ENCODE measurements at regions not wholly inside any gene's neighbourhood (a gene's known extent, or its start where the extent isn't known, plus 50 kb on each side); places are given as distances from the start of the nearest gene placed in this dataset.

DNA sequence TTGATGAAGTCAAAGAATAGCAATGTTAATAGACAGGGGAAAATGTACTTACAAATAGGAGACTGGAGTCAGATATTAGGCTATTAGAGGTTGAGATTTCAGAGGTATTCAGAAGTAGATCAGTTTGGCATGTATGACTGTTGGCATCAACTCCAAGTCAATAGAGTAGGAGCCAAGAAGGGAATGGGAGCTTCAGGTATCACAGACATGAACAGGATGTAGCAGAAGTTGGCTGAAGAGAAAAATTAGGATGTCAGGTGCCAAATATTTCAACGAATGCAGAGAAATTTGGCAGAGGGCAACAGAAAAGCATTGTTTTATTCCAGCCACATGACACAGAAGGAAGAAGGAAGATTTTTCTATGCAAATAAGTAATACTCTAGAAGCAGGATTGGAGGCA lies 69.7 kb downstream of the GLYATL1 start:
- H3K4me3 Mint-ChIP-seq (ENCODE audit: unreplicated experiment): peak overlapping the region; percentile 14
- H3K4me1 Mint-ChIP-seq (ENCODE audit: unreplicated experiment): peaks cover 29% of the 10 kb centered on the region
- H3K36me3 Mint-ChIP-seq (ENCODE audit: low read depth, unreplicated experiment): peaks cover 1% of the 10 kb centered on the region
- no peak for DNase-seq (ENCODE audit: low spot score)
- H3K9me3 Mint-ChIP-seq (ENCODE audit: unreplicated experiment): no peaks in the 10 kb centered on the region
- no peaks in the 10 kb centered on the region for H3K27me3 Mint-ChIP-seq (ENCODE audit: unreplicated experiment)
- peak overlapping the region; percentile 85 for H3K27ac Mint-ChIP-seq (ENCODE audit: unreplicated experiment)
- no peak for TF ChIP-seq CTCF (IDR thresholded peaks at IDR 0.05; ENCODE audit: unreplicated experiment)

DNA sequence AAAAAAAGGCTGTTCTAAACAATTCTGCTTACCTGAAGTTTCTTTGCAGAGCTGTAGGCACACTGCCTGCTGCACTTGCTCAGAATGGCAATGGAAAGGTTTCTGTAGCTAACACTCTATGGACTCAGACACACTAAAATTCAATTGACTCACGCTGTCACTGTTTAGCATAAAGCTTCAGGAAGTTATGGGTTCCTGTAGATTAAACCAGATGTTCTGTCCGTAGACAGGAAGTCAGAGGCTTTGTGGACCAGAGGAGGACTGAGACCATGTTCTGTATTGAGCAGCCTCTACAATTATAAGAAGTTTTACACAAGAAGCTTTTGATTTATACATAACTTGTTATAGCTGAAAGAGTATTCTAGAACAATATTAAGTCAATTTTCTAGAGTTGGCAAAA lies 70.4 kb downstream of the GLYATL1 start:
- Mint-ChIP-seq H3K9me3 (ENCODE audit: unreplicated experiment) (peaks cover 2% of the 10 kb centered on the region), H3K4me3 (ENCODE audit: unreplicated experiment) (no peak overlapping the region), H3K27ac (ENCODE audit: unreplicated experiment) (peak overlapping the region; percentile 91), H3K27me3 (ENCODE audit: unreplicated experiment) (no peaks in the 10 kb centered on the region), H3K4me1 (ENCODE audit: unreplicated experiment) (peaks cover 29% of the 10 kb centered on the region), H3K36me3 (ENCODE audit: low read depth, unreplicated experiment) (peaks cover 7% of the 10 kb centered on the region)
- no peak for TF ChIP-seq CTCF (IDR thresholded peaks at IDR 0.05; ENCODE audit: unreplicated experiment)
- DNase-seq (ENCODE audit: low spot score): no peak

DNA sequence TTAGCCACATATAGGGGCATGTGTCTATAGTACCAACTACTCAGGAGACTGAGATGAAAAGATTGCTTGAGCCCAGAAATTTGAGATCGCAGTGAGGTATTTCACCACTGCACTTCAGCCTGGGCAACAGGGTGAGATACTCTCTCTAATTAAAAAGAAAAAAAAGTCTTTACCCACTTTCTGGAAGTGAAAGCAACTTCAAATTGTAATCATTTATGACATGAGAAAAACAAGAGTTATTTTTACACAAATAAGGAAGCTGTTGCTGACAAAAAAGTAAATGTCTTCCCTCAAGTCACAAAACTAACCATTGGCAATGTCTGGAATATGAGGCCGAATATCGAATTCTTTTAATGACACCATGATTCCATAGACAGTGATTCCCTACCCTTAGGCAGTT lies 71.4 kb downstream of the GLYATL1 start:
- Mint-ChIP-seq H3K4me1 (ENCODE audit: unreplicated experiment) (peaks cover 29% of the 10 kb centered on the region), H3K36me3 (ENCODE audit: low read depth, unreplicated experiment) (peaks cover 13% of the 10 kb centered on the region), H3K9me3 (ENCODE audit: unreplicated experiment) (peaks cover 8% of the 10 kb centered on the region), H3K27ac (ENCODE audit: unreplicated experiment) (no peak overlapping the region), H3K27me3 (ENCODE audit: unreplicated experiment) (no peaks in the 10 kb centered on the region), H3K4me3 (ENCODE audit: unreplicated experiment) (no peak overlapping the region)
- TF ChIP-seq CTCF (IDR thresholded peaks at IDR 0.05; ENCODE audit: unreplicated experiment): no peak
- DNase-seq (ENCODE audit: low spot score): no peak

DNA sequence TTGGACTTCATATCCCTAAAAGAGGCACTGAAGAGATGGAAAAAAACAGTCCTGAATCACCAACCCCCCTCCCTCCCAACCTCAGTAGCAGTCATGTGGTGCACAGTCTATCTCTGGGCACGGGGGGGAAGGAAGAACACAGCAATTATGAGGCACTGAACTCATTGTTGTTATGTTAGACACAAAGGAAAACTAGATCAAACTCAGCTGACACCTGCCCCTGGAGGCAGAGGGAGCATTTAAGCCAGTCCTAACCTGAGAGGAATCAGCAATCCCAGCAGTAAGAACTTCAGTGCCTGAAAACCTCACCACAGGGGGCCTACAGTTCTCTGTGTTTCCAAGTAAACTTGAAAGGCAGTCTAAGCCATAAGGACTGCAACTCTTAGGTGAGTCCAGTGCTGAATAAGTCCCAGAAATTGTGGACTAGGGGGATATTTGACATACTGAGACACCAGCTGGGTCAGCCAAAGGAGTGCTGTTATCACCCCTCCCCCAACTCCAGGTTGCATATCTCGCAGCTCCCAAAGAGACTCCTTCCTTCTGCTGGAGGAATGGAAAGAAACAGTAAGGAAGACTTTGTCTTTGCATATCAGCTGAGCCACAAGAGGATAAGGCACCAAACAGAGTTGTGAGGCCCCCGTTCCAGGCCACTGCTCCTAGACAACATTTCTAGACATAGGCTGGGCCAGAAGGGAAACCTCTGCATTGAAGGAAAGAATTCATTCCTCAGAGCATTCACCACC lies 72.5 kb downstream of the GLYATL1 start:
- Mint-ChIP-seq H3K27ac (ENCODE audit: unreplicated experiment) (no peak overlapping the region), H3K4me3 (ENCODE audit: unreplicated experiment) (no peak overlapping the region), H3K36me3 (ENCODE audit: low read depth, unreplicated experiment) (peaks cover 19% of the 10 kb centered on the region), H3K4me1 (ENCODE audit: unreplicated experiment) (peaks cover 29% of the 10 kb centered on the region), H3K27me3 (ENCODE audit: unreplicated experiment) (no peaks in the 10 kb centered on the region), H3K9me3 (ENCODE audit: unreplicated experiment) (peaks cover 8% of the 10 kb centered on the region)
- no peak for DNase-seq (ENCODE audit: low spot score)
- TF ChIP-seq CTCF (IDR thresholded peaks at IDR 0.05; ENCODE audit: unreplicated experiment): no peak

GRCh38 chr11:59012398-59013265 lies 73.3 kb downstream of the GLYATL1 start:
- H3K27me3 Mint-ChIP-seq (ENCODE audit: unreplicated experiment): no peaks in the 10 kb centered on the region
- H3K27ac Mint-ChIP-seq (ENCODE audit: unreplicated experiment): no peak overlapping the region
- H3K36me3 Mint-ChIP-seq (ENCODE audit: low read depth, unreplicated experiment): peaks cover 19% of the 10 kb centered on the region
- TF ChIP-seq CTCF (IDR thresholded peaks at IDR 0.05; ENCODE audit: unreplicated experiment): no peak
- H3K9me3 Mint-ChIP-seq (ENCODE audit: unreplicated experiment): peaks cover 8% of the 10 kb centered on the region
- no peak for DNase-seq (ENCODE audit: low spot score)
- peaks cover 29% of the 10 kb centered on the region for H3K4me1 Mint-ChIP-seq (ENCODE audit: unreplicated experiment)
- no peak overlapping the region for H3K4me3 Mint-ChIP-seq (ENCODE audit: unreplicated experiment)

Measured in endothelial cell (in vitro differentiated cells).